Epithelial cell of esophagus (primary cell): ENCODE measurements at regions not wholly inside any gene's neighbourhood (a gene's known extent, or its start where the extent isn't known, plus 50 kb on each side); places are given as distances from the start of the nearest gene placed in this dataset.

Experiments used
- DNase-seq: peaks from one replicate; pipeline ENCODE4 v3.0.0; 2010; ENCODE audit warnings: low read depth
- H3K4me3 ChIP-seq: 2 replicates; pipeline ENCODE4 v1.5.1; 2011; ENCODE audit warnings: mild to moderate bottlenecking, low read length, control low read depth
- CTCF ChIP-seq: IDR thresholded peaks from 2 replicates; pipeline ENCODE4 v1.5.1; 2011; ENCODE audit warnings: low read depth, mild to moderate bottlenecking, low read length, control low read depth, inconsistent platforms; ENCODE audit not compliant: insufficient read depth; ENCODE audit errors: missing control alignments

- no peak for TF ChIP-seq CTCF
- H3K4me3 ChIP-seq: no peak overlapping the region
- no peak for DNase-seq
Observed at GRCh38 chr20:63132131-63132714, 83.7 kb downstream of the YTHDF1 start.

GRCh38 chr20:63130658-63131577 is 85.0 kb downstream of the YTHDF1 start:
- no peak for TF ChIP-seq CTCF
- DNase-seq: no peak
- no peak overlapping the region for H3K4me3 ChIP-seq

- no peak for TF ChIP-seq CTCF
- no peak for DNase-seq
- no peak overlapping the region for H3K4me3 ChIP-seq
Observed at GRCh38 chr20:63129991-63130657, 85.8 kb downstream of the YTHDF1 start.

- no peak for TF ChIP-seq CTCF
- H3K4me3 ChIP-seq: no peak overlapping the region
- DNase-seq: no peak
Observed at GRCh38 chr20:63129376-63129965, 86.5 kb downstream of the YTHDF1 start.

GRCh38 chr20:63128956-63129355 is 87.0 kb downstream of the YTHDF1 start:
- TF ChIP-seq CTCF: no peak
- DNase-seq: no peak
- no peak overlapping the region for H3K4me3 ChIP-seq

- no peak for DNase-seq
Observed at GRCh38 chr20:63128367-63128766, 87.6 kb downstream of the YTHDF1 start.

More at GRCh38 chr20:63128367-63128766, 87.6 kb downstream of the YTHDF1 start:
- H3K4me3 ChIP-seq: no peak overlapping the region
- TF ChIP-seq CTCF: no peak
